ENCODE measurements at regions not wholly inside any gene's neighbourhood (a gene's known extent, or its start where the extent isn't known, plus 50 kb on each side); places are given as distances from the start of the nearest gene placed in this dataset.

DNA sequence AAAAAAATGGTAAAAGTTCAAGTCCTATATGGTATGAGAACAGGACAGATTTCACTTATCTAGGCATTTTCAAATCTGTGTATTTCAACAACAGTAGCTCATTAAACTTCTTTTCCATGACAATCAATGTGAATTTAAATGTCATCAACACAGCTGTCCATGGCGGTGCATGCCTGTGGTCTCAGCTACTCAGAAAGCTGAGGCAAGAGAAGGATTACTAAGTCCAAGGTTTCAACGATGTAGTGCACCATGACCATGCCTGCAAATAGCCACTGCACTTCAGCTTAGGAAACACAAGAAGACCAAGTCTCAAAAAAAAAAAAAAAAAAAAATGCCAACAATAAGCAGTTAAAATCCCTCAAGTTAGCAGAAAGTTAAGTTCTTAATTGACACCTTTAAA, 214.6 kb downstream of the C12orf50 start:
- no peak for TF ChIP-seq POLR2A (IDR thresholded peaks at IDR 0.05)
- TF ChIP-seq, protein P1, sequence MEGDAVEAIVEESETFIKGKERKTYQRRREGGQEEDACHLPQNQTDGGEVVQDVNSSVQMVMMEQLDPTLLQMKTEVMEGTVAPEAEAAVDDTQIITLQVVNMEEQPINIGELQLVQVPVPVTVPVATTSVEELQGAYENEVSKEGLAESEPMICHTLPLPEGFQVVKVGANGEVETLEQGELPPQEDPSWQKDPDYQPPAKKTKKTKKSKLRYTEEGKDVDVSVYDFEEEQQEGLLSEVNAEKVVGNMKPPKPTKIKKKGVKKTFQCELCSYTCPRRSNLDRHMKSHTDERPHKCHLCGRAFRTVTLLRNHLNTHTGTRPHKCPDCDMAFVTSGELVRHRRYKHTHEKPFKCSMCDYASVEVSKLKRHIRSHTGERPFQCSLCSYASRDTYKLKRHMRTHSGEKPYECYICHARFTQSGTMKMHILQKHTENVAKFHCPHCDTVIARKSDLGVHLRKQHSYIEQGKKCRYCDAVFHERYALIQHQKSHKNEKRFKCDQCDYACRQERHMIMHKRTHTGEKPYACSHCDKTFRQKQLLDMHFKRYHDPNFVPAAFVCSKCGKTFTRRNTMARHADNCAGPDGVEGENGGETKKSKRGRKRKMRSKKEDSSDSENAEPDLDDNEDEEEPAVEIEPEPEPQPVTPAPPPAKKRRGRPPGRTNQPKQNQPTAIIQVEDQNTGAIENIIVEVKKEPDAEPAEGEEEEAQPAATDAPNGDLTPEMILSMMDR (IDR thresholded peaks at IDR 0.05), result no peak

Measured in prostate gland (tissue), 2 donors.